Heart right ventricle (tissue), 16 donors: ENCODE measurements at regions not wholly inside any gene's neighbourhood (a gene's known extent, or its start where the extent isn't known, plus 50 kb on each side); places are given as distances from the start of the nearest gene placed in this dataset.

Experiments used
- ATAC-seq, 8 donors: fragments of 200-7000 bp; cut with Tn5 transposase; one replicate each; pipeline ENCODE4 v1.9.1; 2020; ENCODE audit warnings: mild to moderate bottlenecking in 8 of 8, moderate library complexity in 8 of 8, moderate number of reproducible peaks in 1 of 8
- DNase-seq, 2 donors: peaks; one replicate each; pipeline ENCODE4 v3.0.0-alpha.2; 2020
- H3K27ac ChIP-seq, 10 donors: fragments of 200-600 bp; sonication (generic) in 2 of 10; one replicate each; pipeline versions ENCODE4 v1.5.0 to v1.8.0; 2020 to 2022; ENCODE audit warnings: mild to moderate bottlenecking in 3 of 10
- H3K27me3 ChIP-seq, 7 donors: fragments of 200-600 bp; one replicate each; pipeline ENCODE4 v1.8.0; 2021 to 2022; ENCODE audit warnings: mild to moderate bottlenecking in 2 of 7
- H3K36me3 ChIP-seq, 9 donors: fragments of 200-600 bp; sonication (generic) in 1 of 9; one replicate each; pipeline versions ENCODE4 v1.5.0 to v1.8.0; 2020 to 2022; ENCODE audit warnings: mild to moderate bottlenecking in 2 of 9
- H3K4me1 ChIP-seq, 9 donors: fragments of 200-600 bp; sonication (generic) in 1 of 9; one replicate each; pipeline versions ENCODE4 v1.5.0 to v1.8.0; 2020 to 2022; ENCODE audit warnings: mild to moderate bottlenecking in 4 of 9
- H3K4me3 ChIP-seq, 10 donors: fragments of 200-600 bp; sonication (generic) in 2 of 10; one replicate each; pipeline versions ENCODE4 v1.5.0 to v1.8.0; 2020 to 2022; ENCODE audit warnings: mild to moderate bottlenecking in 7 of 10, moderate library complexity in 2 of 10
- H3K9me3 ChIP-seq, 11 donors: fragments of 200-600 bp in 10 of 11; sonication (generic) in 2 of 11; one replicate each; pipeline versions ENCODE4 v1.5.0 to v1.8.0; 2013 to 2022; ENCODE audit warnings: mild to moderate bottlenecking in 2 of 11, control low read depth in 1 of 11, moderate library complexity in 1 of 11
- CTCF ChIP-seq, 9 donors: fragments of 200-600 bp; sonication (generic) in 2 of 9; IDR thresholded peaks; one replicate each; pipeline versions ENCODE4 v1.5.0 to v1.8.0; 2021 to 2022; ENCODE audit warnings: antibody characterized with exemption in 9 of 9, mild to moderate bottlenecking in 5 of 9, moderate library complexity in 1 of 9
- WGBS, 2 donors: extraction: QIAGEN DNeasy Blood & Tissue Kit; methylation state at CpG; one replicate each; pipeline ENCODE4 v1.1.7; 2013; ENCODE audit warnings: inconsistent platforms in 1 of 2; 5-methylcytosine and 5-hydroxymethylcytosine counted together
- intact Hi-C, 10 donors: fragments of 100-400 bp; cut with DNase I; formaldehyde crosslinking; loops; one replicate each; pipeline versions ENCODE4 v1.11.1 to v1.14.2; 2022
- donor health status: Arrhythmogenic right ventricular cardiomyopathy.
- donor health status: ischemic (EF 13 %, LVEDD 7.1; RV severe dilation, severe dysfunction).
- donor health status: healthy with polysubstance abuse.
- donor health status: DM: no; HTN: yes; CAD: no.
- donor health status: DM: no; HTN: no; CAD: no.
- donor health status: ischemic (EF 25% LVEDD 6.9; RV normal size, moderate dysfunction).
- donor health status: ischemic (EF 25% LVEDD 5.7; RV mildly dilated, moderate dysfunction).
- donor health status: healthy.
- donor health status: DM: yes; HTN: yes; CAD: no.
- donor health status: Ischemic cardiomyopathy.
- donor health status: ischemic (EF 35%, LVEDD 5.7; RV mildly dilated, moderate dysfunction).
- donor health status: nonischemic (EF 11% LVEDD 7.7; RV severe dilation, severe dysfunction).
- donor health status: DM: yes; HTN: yes; CAD: no.
- donor health status: PGD.
- donor health status: ischemic (EF 29% LVEDD 5.4; RV normal size, mild dysfunction).
- donor health status: nonischemic (EF 23%, LVEDD 6.1; RV moderate dilation, normal function).

GRCh38 chr14:87688524-87688923 lies 304.5 kb downstream of the GALC start:
- ATAC-seq (no peak), DNase-seq (no peak)
- no peak overlapping the region for H3K4me3 ChIP-seq
- peaks cover 0 to 16% (median 0%) of the 10 kb centered on the region in 7 donors for H3K27me3 ChIP-seq
- H3K27ac ChIP-seq = no peak overlapping the region
- 87 to 91% methylated on average over 3 of the region's 3 CpGs for WGBS, 2 donors
- TF ChIP-seq CTCF (IDR thresholded peaks at IDR 0.05) = no peak
- intact Hi-C loops = no loop called here
- H3K36me3 ChIP-seq = no peaks in the 10 kb centered on the region
- no peaks in the 10 kb centered on the region for H3K4me1 ChIP-seq
- peaks cover 0 to 7% (median under 1%) of the 10 kb centered on the region in 11 donors for H3K9me3 ChIP-seq

GRCh38 chr14:87687420-87687819 lies 305.6 kb downstream of the GALC start:
- 26 to 30% methylated on average over 7 of the region's 7 CpGs for WGBS, 2 donors
- no peak overlapping the region for H3K4me3 ChIP-seq

GRCh38 chr14:87686746-87687145 lies 306.2 kb downstream of the GALC start:
- no peak for TF ChIP-seq CTCF (IDR thresholded peaks at IDR 0.05)
- Histone ChIP-seq H3K27ac (no peak overlapping the region), H3K27me3 (peaks cover 0 to 16% (median 0%) of the 10 kb centered on the region in 7 donors), H3K4me1 (no peaks in the 10 kb centered on the region), H3K36me3 (no peaks in the 10 kb centered on the region), H3K9me3 (peaks cover 0 to 20% (median 5%) of the 10 kb centered on the region in 11 donors), H3K4me3 (no peak overlapping the region)
- WGBS, 2 donors = 83 to 84% methylated on average over 1 of the region's 1 CpG
- no peak for ATAC-seq
- intact Hi-C loops = no loop called here
- DNase-seq = no peak

More at GRCh38 chr14:87687420-87687819, 305.6 kb downstream of the GALC start:
- DNase-seq = no peak
- H3K4me1 ChIP-seq = no peaks in the 10 kb centered on the region
- no peak for TF ChIP-seq CTCF (IDR thresholded peaks at IDR 0.05)
- H3K36me3 ChIP-seq = no peaks in the 10 kb centered on the region
- peaks cover 0 to 18% (median 5%) of the 10 kb centered on the region in 11 donors for H3K9me3 ChIP-seq
- intact Hi-C loops = no loop called here
- no peak for ATAC-seq
- no peak overlapping the region for H3K27ac ChIP-seq
- H3K27me3 ChIP-seq = peaks cover 0 to 16% (median 0%) of the 10 kb centered on the region in 7 donors

- DNase-seq (no peak), ATAC-seq (no peak)
- Histone ChIP-seq H3K27ac (no peak overlapping the region), H3K4me3 (no peak overlapping the region), H3K27me3 (no peaks in the 10 kb centered on the region), H3K9me3 (peaks cover 0 to 20% (median 5%) of the 10 kb centered on the region in 11 donors), H3K36me3 (no peaks in the 10 kb centered on the region), H3K4me1 (no peaks in the 10 kb centered on the region)
- no peak for TF ChIP-seq CTCF (IDR thresholded peaks at IDR 0.05)
- intact Hi-C loops = no loop called here
- 53 to 72% methylated on average over 3 of the region's 3 CpGs for WGBS, 2 donors
Observed at GRCh38 chr14:87679866-87680265, 313.1 kb downstream of the GALC start.
